T-helper 17 cell (primary cell): ENCODE measurements at regions not wholly inside any gene's neighbourhood (a gene's known extent, or its start where the extent isn't known, plus 50 kb on each side); places are given as distances from the start of the nearest gene placed in this dataset.

Experiments
- ATAC-seq: fragments of 150-1000 bp; cut with Tn5 transposase; 2 replicates; pipeline ENCODE4 v1.10.0; 2021; ENCODE audit warnings: mild to moderate bottlenecking, moderate library complexity
- DNase-seq, 3 donors: peaks; one replicate each; pipeline versions ENCODE4 v3.0.0 to v3.0.0-alpha.2; 2020 to 2021
- H3K9me3 ChIP-seq: one replicate; pipeline ENCODE4 v1.7.0; 2013; ENCODE audit warnings: low read length, mild to moderate bottlenecking; ENCODE audit not compliant: control insufficient read depth, poor library complexity, severe bottlenecking
- H3K27ac Mint-ChIP-seq: one replicate; pipeline ENCODE4 v1.8.0; 2022; ENCODE audit warnings: mild to moderate bottlenecking, moderate library complexity, mixed read lengths
- H3K27me3 Mint-ChIP-seq: one replicate; pipeline ENCODE4 v1.8.0; 2022; ENCODE audit warnings: mixed read lengths
- H3K36me3 Mint-ChIP-seq: one replicate; pipeline ENCODE4 v1.8.0; 2022; ENCODE audit warnings: low read depth, mixed read lengths
- H3K4me1 Mint-ChIP-seq: one replicate; pipeline ENCODE4 v1.8.0; 2022; ENCODE audit warnings: mild to moderate bottlenecking, mixed read lengths
- H3K4me3 Mint-ChIP-seq: one replicate; pipeline ENCODE4 v1.8.0; 2022; ENCODE audit warnings: mild to moderate bottlenecking, moderate library complexity, mixed read lengths

- no peaks in the 10 kb centered on the region for H3K27me3 Mint-ChIP-seq
- ATAC-seq: no peak
- H3K9me3 ChIP-seq: no peaks in the 10 kb centered on the region
- no peak overlapping the region for H3K4me3 Mint-ChIP-seq
- no peak overlapping the region for H3K27ac Mint-ChIP-seq
- DNase-seq: no peak
- H3K36me3 Mint-ChIP-seq: no peaks in the 10 kb centered on the region
- H3K4me1 Mint-ChIP-seq: no peaks in the 10 kb centered on the region
Observed at GRCh38 chr9:85192750-85193149, 523.2 kb downstream of the NTRK2 start.

GRCh38 chr9:85186218-85186585 is 516.7 kb downstream of the NTRK2 start:
- no peak overlapping the region for H3K27ac Mint-ChIP-seq
- H3K9me3 ChIP-seq: no peaks in the 10 kb centered on the region
- no peak for DNase-seq
- H3K4me1 Mint-ChIP-seq: no peaks in the 10 kb centered on the region
- peaks cover 10% of the 10 kb centered on the region for H3K27me3 Mint-ChIP-seq
- H3K36me3 Mint-ChIP-seq: no peaks in the 10 kb centered on the region
- no peak for ATAC-seq
- H3K4me3 Mint-ChIP-seq: no peak overlapping the region

GRCh38 chr9:85185486-85186217 is 516.1 kb downstream of the NTRK2 start:
- Mint-ChIP-seq H3K4me3 (no peak overlapping the region), H3K4me1 (no peaks in the 10 kb centered on the region), H3K27me3 (peaks cover 16% of the 10 kb centered on the region), H3K36me3 (no peaks in the 10 kb centered on the region), H3K27ac (no peak overlapping the region)
- no peaks in the 10 kb centered on the region for H3K9me3 ChIP-seq
- no peak for DNase-seq
- no peak for ATAC-seq

GRCh38 chr9:85182383-85182782 is 512.9 kb downstream of the NTRK2 start:
- ATAC-seq: no peak
- Mint-ChIP-seq H3K4me3 (no peak overlapping the region), H3K27me3 (peaks cover 16% of the 10 kb centered on the region), H3K27ac (no peak overlapping the region), H3K4me1 (no peaks in the 10 kb centered on the region), H3K36me3 (no peaks in the 10 kb centered on the region)
- H3K9me3 ChIP-seq: no peaks in the 10 kb centered on the region
- no peak for DNase-seq

GRCh38 chr9:85178474-85178873 is 508.9 kb downstream of the NTRK2 start:
- H3K9me3 ChIP-seq: no peaks in the 10 kb centered on the region
- H3K4me1 Mint-ChIP-seq: no peaks in the 10 kb centered on the region
- ATAC-seq (no peak), DNase-seq (no peak)
- no peaks in the 10 kb centered on the region for H3K36me3 Mint-ChIP-seq
- peaks cover 30% of the 10 kb centered on the region for H3K27me3 Mint-ChIP-seq
- H3K27ac Mint-ChIP-seq: no peak overlapping the region
- no peak overlapping the region for H3K4me3 Mint-ChIP-seq

- no peak overlapping the region for H3K27ac Mint-ChIP-seq
- H3K27me3 Mint-ChIP-seq: peaks cover 15% of the 10 kb centered on the region
- no peak for DNase-seq
Observed at GRCh38 chr9:85173967-85174366, 504.4 kb downstream of the NTRK2 start.

GRCh38 chr9:85172001-85172978 is 502.8 kb downstream of the NTRK2 start:
- Mint-ChIP-seq H3K4me1 (no peaks in the 10 kb centered on the region), H3K27ac (no peak overlapping the region), H3K27me3 (peaks cover 15% of the 10 kb centered on the region), H3K4me3 (no peak overlapping the region), H3K36me3 (no peaks in the 10 kb centered on the region)
- no peak for DNase-seq
- no peak for ATAC-seq
- H3K9me3 ChIP-seq: no peaks in the 10 kb centered on the region

More at GRCh38 chr9:85173967-85174366, 504.4 kb downstream of the NTRK2 start:
- H3K4me1 Mint-ChIP-seq: no peaks in the 10 kb centered on the region
- no peak overlapping the region for H3K4me3 Mint-ChIP-seq
- no peaks in the 10 kb centered on the region for H3K9me3 ChIP-seq
- ATAC-seq: no peak
- H3K36me3 Mint-ChIP-seq: no peaks in the 10 kb centered on the region

- peaks cover 15% of the 10 kb centered on the region for H3K27me3 Mint-ChIP-seq
- no peak for DNase-seq
Observed at GRCh38 chr9:85171163-85171562, 501.6 kb downstream of the NTRK2 start.

GRCh38 chr9:85168412-85168811 is 498.9 kb downstream of the NTRK2 start:
- H3K4me1 Mint-ChIP-seq: no peaks in the 10 kb centered on the region
- DNase-seq: no peak
- no peaks in the 10 kb centered on the region for H3K9me3 ChIP-seq

More at GRCh38 chr9:85171163-85171562, 501.6 kb downstream of the NTRK2 start:
- Mint-ChIP-seq H3K4me3 (no peak overlapping the region), H3K36me3 (no peaks in the 10 kb centered on the region), H3K27ac (no peak overlapping the region), H3K4me1 (no peaks in the 10 kb centered on the region)
- no peak for ATAC-seq
- no peaks in the 10 kb centered on the region for H3K9me3 ChIP-seq

GRCh38 chr9:85167146-85167545 is 497.6 kb downstream of the NTRK2 start:
- H3K4me1 Mint-ChIP-seq: no peaks in the 10 kb centered on the region
- no peak overlapping the region for H3K4me3 Mint-ChIP-seq
- DNase-seq: no peak
- H3K27me3 Mint-ChIP-seq: no peaks in the 10 kb centered on the region
- no peaks in the 10 kb centered on the region for H3K9me3 ChIP-seq
- no peaks in the 10 kb centered on the region for H3K36me3 Mint-ChIP-seq
- H3K27ac Mint-ChIP-seq: no peak overlapping the region
- no peak for ATAC-seq

More at GRCh38 chr9:85168412-85168811, 498.9 kb downstream of the NTRK2 start:
- Mint-ChIP-seq H3K27ac (no peak overlapping the region), H3K27me3 (no peaks in the 10 kb centered on the region), H3K36me3 (no peaks in the 10 kb centered on the region), H3K4me3 (no peak overlapping the region)
- no peak for ATAC-seq

GRCh38 chr9:85163825-85164224 is 494.3 kb downstream of the NTRK2 start:
- Mint-ChIP-seq H3K4me3 (no peak overlapping the region), H3K27me3 (no peaks in the 10 kb centered on the region), H3K4me1 (no peaks in the 10 kb centered on the region), H3K36me3 (no peaks in the 10 kb centered on the region), H3K27ac (no peak overlapping the region)
- ATAC-seq (no peak), DNase-seq (no peak)
- no peaks in the 10 kb centered on the region for H3K9me3 ChIP-seq

- H3K9me3 ChIP-seq: no peaks in the 10 kb centered on the region
- no peaks in the 10 kb centered on the region for H3K36me3 Mint-ChIP-seq
- no peak overlapping the region for H3K27ac Mint-ChIP-seq
- H3K27me3 Mint-ChIP-seq: no peaks in the 10 kb centered on the region
- H3K4me3 Mint-ChIP-seq: no peak overlapping the region
- DNase-seq (no peak), ATAC-seq (no peak)
- H3K4me1 Mint-ChIP-seq: no peaks in the 10 kb centered on the region
Observed at GRCh38 chr9:85163415-85163814, 493.9 kb downstream of the NTRK2 start.

- no peaks in the 10 kb centered on the region for H3K27me3 Mint-ChIP-seq
- no peak for ATAC-seq
- H3K4me1 Mint-ChIP-seq: no peaks in the 10 kb centered on the region
- no peak overlapping the region for H3K27ac Mint-ChIP-seq
- no peaks in the 10 kb centered on the region for H3K36me3 Mint-ChIP-seq
- no peak for DNase-seq
- H3K9me3 ChIP-seq: no peaks in the 10 kb centered on the region
- H3K4me3 Mint-ChIP-seq: no peak overlapping the region
Observed at GRCh38 chr9:85162822-85163221, 493.3 kb downstream of the NTRK2 start.
